IMR-90 (cell line): ENCODE measurements at regions not wholly inside any gene's neighbourhood (a gene's known extent, or its start where the extent isn't known, plus 50 kb on each side); places are given as distances from the start of the nearest gene placed in this dataset.

ENCODE experiments used
- ATAC-seq: fragments of 200-7000 bp; cut with Tn5 transposase; 2 replicates; pipeline ENCODE4 v1.9.1; 2020; ENCODE audit warnings: low read depth, mild to moderate bottlenecking, moderate library complexity
- BruUV-seq: library from RNA; stranded (reverse); fragments of 400-500 nt; replicated peaks from 2 replicates; lab custom pipeline; 2021; lab: Mats Ljungman, UMichigan
- CTCF ChIA-PET: fragments of 300-600 bp; formaldehyde crosslinking; extraction: SDS; loops from one replicate; lab custom pipeline; 2021; ENCODE audit warnings: antibody characterized with exemption; lab: Yijun Ruan, JAX
- POLR2A ChIA-PET: fragments of 300-600 bp; sonication (Branson Sonifier 250); formaldehyde crosslinking; loops from one replicate; lab custom pipeline; 2022; ENCODE audit warnings: antibody characterized with exemption; ENCODE audit not compliant: unreplicated experiment; lab: Charles Lee
- DNase-seq: peaks from one replicate; pipeline ENCODE4 v3.0.0; 2013
- H2AFZ ChIP-seq: replicated peaks from 2 replicates; pipeline ENCODE3; 2013; ENCODE audit warnings: low read length, mild to moderate bottlenecking; ENCODE audit not compliant: poor library complexity
- H2AK5ac ChIP-seq: 2 replicates; pipeline ENCODE4 v1.6.1; 2013; ENCODE audit warnings: low read depth, low read length, inconsistent platforms
- H2AK9ac ChIP-seq: replicated peaks from 2 replicates; pipeline ENCODE3; 2013; ENCODE audit warnings: mild to moderate bottlenecking, low read depth, low read length, moderate library complexity; ENCODE audit not compliant: poor library complexity
- H2BK120ac ChIP-seq: 2 replicates; pipeline ENCODE4 v1.6.1; 2013; ENCODE audit warnings: low read depth, low read length, inconsistent platforms
- H2BK15ac ChIP-seq: 3 replicates; pipeline ENCODE4 v1.6.1; 2013; ENCODE audit warnings: low read depth, low read length, inconsistent platforms
- H2BK20ac ChIP-seq: 2 replicates; pipeline ENCODE4 v1.6.1; 2013; ENCODE audit warnings: low read depth, mild to moderate bottlenecking, inconsistent platforms, low read length, moderate library complexity
- H2BK5ac ChIP-seq: 2 replicates; pipeline ENCODE4 v1.6.1; 2013; ENCODE audit warnings: mild to moderate bottlenecking, low read depth, low read length, inconsistent platforms; ENCODE audit not compliant: poor library complexity, severe bottlenecking
- H3K14ac ChIP-seq: replicated peaks from 2 replicates; pipeline ENCODE4 v1.6.1; 2013; ENCODE audit warnings: low read depth, low read length, inconsistent platforms
- H3K18ac ChIP-seq: 2 replicates; pipeline ENCODE4 v1.6.1; 2013; ENCODE audit warnings: low read depth, low read length, control low read depth
- H3K23ac ChIP-seq: 2 replicates; pipeline ENCODE4 v1.6.1; 2013; ENCODE audit warnings: low read depth, low read length, inconsistent platforms
- H3K27ac ChIP-seq: 2 replicates; pipeline ENCODE4 v1.5.1; 2013; ENCODE audit warnings: mild to moderate bottlenecking, control low read depth, low read length; ENCODE audit not compliant: insufficient read depth
- H3K27me3 ChIP-seq: 2 replicates; pipeline ENCODE4 v1.6.1; 2013; ENCODE audit warnings: low read length; ENCODE audit not compliant: control insufficient read depth, insufficient read depth
- H3K36me3 ChIP-seq: 2 replicates; pipeline ENCODE4 v1.6.1; 2013; ENCODE audit warnings: low read length, mixed read lengths; ENCODE audit not compliant: control insufficient read depth, insufficient read depth
- H3K4ac ChIP-seq: 2 replicates; pipeline ENCODE4 v1.6.1; 2013; ENCODE audit warnings: low read depth, low read length, inconsistent platforms
- H3K4me1 ChIP-seq: 2 replicates; pipeline ENCODE4 v1.6.1; 2013; ENCODE audit warnings: low read length, mixed read lengths; ENCODE audit not compliant: control insufficient read depth, insufficient read depth
- H3K4me2 ChIP-seq: 2 replicates; pipeline ENCODE4 v1.6.1; 2013; ENCODE audit warnings: low read depth, mild to moderate bottlenecking, control low read depth, low read length, moderate library complexity
- H3K4me3 ChIP-seq: 2 replicates; pipeline ENCODE4 v1.5.1; 2013; ENCODE audit warnings: low read depth, mild to moderate bottlenecking, control low read depth, low read length, moderate library complexity; ENCODE audit not compliant: insufficient read depth
- H3K56ac ChIP-seq: 2 replicates; pipeline ENCODE4 v1.6.1; 2013; ENCODE audit warnings: low read length, inconsistent platforms; ENCODE audit not compliant: insufficient read depth; ENCODE audit errors: extremely low read depth
- H3K79me1 ChIP-seq, 2 experiments: 2 replicates each; pipeline ENCODE4 v1.6.1; 2013; ENCODE audit warnings: low read length in 2 of 2, inconsistent platforms in 1 of 2, low read depth in 1 of 2
- H3K9ac ChIP-seq: 2 replicates; pipeline ENCODE4 v1.6.1; 2013; ENCODE audit warnings: low read depth, low read length, control low read depth
- H3K9me1 ChIP-seq: 2 replicates; pipeline ENCODE4 v1.6.1; 2013; ENCODE audit warnings: low read length, inconsistent platforms; ENCODE audit not compliant: insufficient read depth
- H3K9me3 ChIP-seq: 2 replicates; pipeline ENCODE4 v1.6.1; 2013; ENCODE audit warnings: low read length; ENCODE audit not compliant: control insufficient read depth, insufficient read depth
- H4K20me1 ChIP-seq: 2 replicates; pipeline ENCODE4 v1.6.1; 2013; ENCODE audit warnings: low read length, inconsistent platforms; ENCODE audit not compliant: insufficient read depth
- H4K5ac ChIP-seq: 2 replicates; pipeline ENCODE4 v1.6.1; 2013; ENCODE audit warnings: mild to moderate bottlenecking, low read depth, low read length, control low read depth
- H4K8ac ChIP-seq, 2 experiments: 2 replicates each; pipeline ENCODE4 v1.6.1; 2013; ENCODE audit warnings: low read depth in 2 of 2, low read length in 2 of 2, control low read depth in 1 of 2, inconsistent platforms in 1 of 2
- H4K91ac ChIP-seq: 2 replicates; pipeline ENCODE4 v1.6.1; 2013; ENCODE audit warnings: low read depth, low read length, inconsistent platforms; ENCODE audit not compliant: insufficient read depth
- NFE2L2 ChIP-seq: fragments of 150-350 bp; IDR thresholded peaks from 2 replicates; pipeline ENCODE4 v1.6.1; 2016; ENCODE audit warnings: low read depth, mild to moderate bottlenecking, low read length
- SMC3 ChIP-seq: fragments of 150-350 bp; IDR thresholded peaks from 2 replicates; pipeline ENCODE4 v1.6.1; 2016; ENCODE audit warnings: low read depth, mild to moderate bottlenecking, antibody characterized with exemption, low read length, moderate library complexity
- WGBS, 2 experiments: methylation state at CpG; one replicate each; pipeline versions ENCODE4 v1.1.5 to v1.1.7; 2013; ENCODE audit warnings: missing lambda C conversion rate in 2 of 2; ENCODE audit not compliant: insufficient read length in 1 of 2; ENCODE audit errors: extremely low coverage in 2 of 2; 5-methylcytosine and 5-hydroxymethylcytosine counted together
- dilution Hi-C: fragments of 300-500 bp; cut with HindIII; formaldehyde crosslinking; loops from one replicate; pipeline ENCODE4 v1.14.3; 2018; ENCODE audit warnings: low sequenced_read_pairs; ENCODE audit not compliant: unreplicated experiment
- in situ Hi-C: fragments of 300-500 bp; cut with MboI; formaldehyde crosslinking; loops from 3 replicates; pipeline ENCODE4 v1.14.3; 2019; ENCODE audit warnings: low sequenced_read_pairs, inconsistent platforms, mixed read lengths
- intact Hi-C: fragments of 100-400 bp; cut with micrococcal nuclease; formaldehyde crosslinking; loops from 2 replicates; pipeline ENCODE4 v1.10.0; 2022
- TF ChIP-seq, protein P1 (sequence below): conservative IDR thresholded peaks from 2 replicates; pipeline ENCODE4 v1.5.1; 2012; ENCODE audit warnings: mild to moderate bottlenecking, low read depth, low read length, improper control_type of control experiment
- TF ChIP-seq, protein P2 (sequence below): fragments of 150-350 bp; IDR thresholded peaks from 2 replicates; pipeline ENCODE4 v1.6.1; 2017; ENCODE audit warnings: mild to moderate bottlenecking, antibody characterized with exemption, low read length, low read depth

DNA sequence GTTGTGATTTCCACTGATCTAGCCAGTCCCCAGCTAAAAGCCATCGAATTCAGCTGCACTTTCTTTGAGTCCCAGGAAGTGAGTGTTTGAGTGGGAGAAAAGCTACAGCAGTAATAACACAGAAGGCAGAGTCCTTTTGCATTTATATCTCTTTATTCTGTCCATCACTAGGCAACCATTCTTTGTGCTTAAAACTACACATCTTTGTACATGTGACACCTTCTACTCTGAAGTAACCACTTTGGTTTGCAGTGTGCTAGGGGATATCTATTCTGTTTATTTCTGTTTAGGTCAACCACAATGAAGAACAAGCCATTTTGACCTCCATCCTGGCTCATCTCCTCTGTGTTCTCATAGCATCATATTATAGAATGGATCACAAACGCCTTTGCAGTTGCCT is 226.0 kb upstream of the SERP2 start:
- DNase-seq (no peak), ATAC-seq (no peak)
- Histone ChIP-seq H2AK9ac (no peak overlapping the region), H2AFZ (no peak overlapping the region), H3K4ac (no peak overlapping the region), H3K18ac (no peak overlapping the region), H4K8ac (no peak overlapping the region), H3K4me3 (no peak overlapping the region), H2BK20ac (no peak overlapping the region), H2AK5ac (no peak overlapping the region), H3K36me3 (no peaks in the 10 kb centered on the region), H4K5ac (no peak overlapping the region), H3K14ac (no peak overlapping the region), H2BK15ac (no peak overlapping the region), H2BK120ac (no peak overlapping the region), H3K9me3 (no peaks in the 10 kb centered on the region), H3K27ac (no peak overlapping the region), H4K91ac (no peak overlapping the region), H3K9me1 (no peaks in the 10 kb centered on the region), H3K56ac (no peak overlapping the region), H3K9ac (no peak overlapping the region), H3K79me1 (no peaks in the 10 kb centered on the region), H2BK5ac (no peak overlapping the region), H4K20me1 (no peaks in the 10 kb centered on the region), H3K27me3 (peaks cover 2% of the 10 kb centered on the region; the same call in 1 of the 2 replicates), H3K23ac (no peak overlapping the region), H3K4me2 (no peak overlapping the region), H3K4me1 (no peaks in the 10 kb centered on the region)
- intact Hi-C loops (no loop called here), in situ Hi-C loops (no loop called here), dilution Hi-C loops (no loop called here)
- no TSS peak for BruUV-seq
- WGBS, 2 experiments, result no CpG with 5 or more reads among the region's 2 CpGs
- CTCF ChIA-PET, result no interaction called here
- no peak for TF ChIP-seq NFE2L2
- TF ChIP-seq, protein P1, sequence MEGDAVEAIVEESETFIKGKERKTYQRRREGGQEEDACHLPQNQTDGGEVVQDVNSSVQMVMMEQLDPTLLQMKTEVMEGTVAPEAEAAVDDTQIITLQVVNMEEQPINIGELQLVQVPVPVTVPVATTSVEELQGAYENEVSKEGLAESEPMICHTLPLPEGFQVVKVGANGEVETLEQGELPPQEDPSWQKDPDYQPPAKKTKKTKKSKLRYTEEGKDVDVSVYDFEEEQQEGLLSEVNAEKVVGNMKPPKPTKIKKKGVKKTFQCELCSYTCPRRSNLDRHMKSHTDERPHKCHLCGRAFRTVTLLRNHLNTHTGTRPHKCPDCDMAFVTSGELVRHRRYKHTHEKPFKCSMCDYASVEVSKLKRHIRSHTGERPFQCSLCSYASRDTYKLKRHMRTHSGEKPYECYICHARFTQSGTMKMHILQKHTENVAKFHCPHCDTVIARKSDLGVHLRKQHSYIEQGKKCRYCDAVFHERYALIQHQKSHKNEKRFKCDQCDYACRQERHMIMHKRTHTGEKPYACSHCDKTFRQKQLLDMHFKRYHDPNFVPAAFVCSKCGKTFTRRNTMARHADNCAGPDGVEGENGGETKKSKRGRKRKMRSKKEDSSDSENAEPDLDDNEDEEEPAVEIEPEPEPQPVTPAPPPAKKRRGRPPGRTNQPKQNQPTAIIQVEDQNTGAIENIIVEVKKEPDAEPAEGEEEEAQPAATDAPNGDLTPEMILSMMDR, result no peak
- TF ChIP-seq, protein P2, sequence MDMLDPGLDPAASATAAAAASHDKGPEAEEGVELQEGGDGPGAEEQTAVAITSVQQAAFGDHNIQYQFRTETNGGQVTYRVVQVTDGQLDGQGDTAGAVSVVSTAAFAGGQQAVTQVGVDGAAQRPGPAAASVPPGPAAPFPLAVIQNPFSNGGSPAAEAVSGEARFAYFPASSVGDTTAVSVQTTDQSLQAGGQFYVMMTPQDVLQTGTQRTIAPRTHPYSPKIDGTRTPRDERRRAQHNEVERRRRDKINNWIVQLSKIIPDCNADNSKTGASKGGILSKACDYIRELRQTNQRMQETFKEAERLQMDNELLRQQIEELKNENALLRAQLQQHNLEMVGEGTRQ, result no peak
- TF ChIP-seq SMC3, result no peak
- POLR2A ChIA-PET, result no interaction called here
